ENCODE measurements at regions not wholly inside any gene's neighbourhood (a gene's known extent, or its start where the extent isn't known, plus 50 kb on each side); places are given as distances from the start of the nearest gene placed in this dataset.

GRCh38 chr19:42662712-42663111, 68.0 kb upstream of the CEACAM8 start:
- 21 to 44% (median 38%) methylated on average over 2 of the region's 2 CpGs for WGBS, 5 donors
- intact Hi-C loops (cut with DNase I; ENCODE audit: low total_unique reads): no loop called here
- TF ChIP-seq EP300 (IDR thresholded peaks at IDR 0.05): no peak

GRCh38 chr19:42660353-42660752, 65.6 kb upstream of the CEACAM8 start:
- no peak overlapping the region for H3K27ac ChIP-seq
- H3K9me3 ChIP-seq: peaks cover 0 to 9% (median 0%) of the 10 kb centered on the region in 4 donors
- peaks cover 0 to 6% (median 0%) of the 10 kb centered on the region in 3 donors for H3K27me3 ChIP-seq
- H3K36me3 ChIP-seq: no peaks in the 10 kb centered on the region
- H3K4me3 ChIP-seq: no peak overlapping the region
- TF ChIP-seq POLR2A (IDR thresholded peaks at IDR 0.05): no peak
- no peak for TF ChIP-seq CTCF (IDR thresholded peaks at IDR 0.05)
- TF ChIP-seq EP300 (IDR thresholded peaks at IDR 0.05): no peak
- TF ChIP-seq POLR2AphosphoS5 (IDR thresholded peaks at IDR 0.05): no peak
- 84 to 93% (median 88%) methylated on average over 1 of the region's 1 CpG for WGBS, 5 donors
- intact Hi-C loops (cut with DNase I; ENCODE audit: low total_unique reads): no loop called here
- H3K4me1 ChIP-seq: peaks cover 0 to 11% (median 4%) of the 10 kb centered on the region in 4 donors
- DNase-seq: no peak

More at GRCh38 chr19:42662712-42663111, 68.0 kb upstream of the CEACAM8 start:
- Histone ChIP-seq H3K4me3 (no peak overlapping the region), H3K4me1 (no peaks in the 10 kb centered on the region), H3K27ac (no peak overlapping the region), H3K27me3 (peaks cover 0 to 12% (median 0%) of the 10 kb centered on the region in 3 donors), H3K36me3 (no peaks in the 10 kb centered on the region), H3K9me3 (peaks cover 0 to 9% (median 0%) of the 10 kb centered on the region in 4 donors)
- no peak for DNase-seq

DNA sequence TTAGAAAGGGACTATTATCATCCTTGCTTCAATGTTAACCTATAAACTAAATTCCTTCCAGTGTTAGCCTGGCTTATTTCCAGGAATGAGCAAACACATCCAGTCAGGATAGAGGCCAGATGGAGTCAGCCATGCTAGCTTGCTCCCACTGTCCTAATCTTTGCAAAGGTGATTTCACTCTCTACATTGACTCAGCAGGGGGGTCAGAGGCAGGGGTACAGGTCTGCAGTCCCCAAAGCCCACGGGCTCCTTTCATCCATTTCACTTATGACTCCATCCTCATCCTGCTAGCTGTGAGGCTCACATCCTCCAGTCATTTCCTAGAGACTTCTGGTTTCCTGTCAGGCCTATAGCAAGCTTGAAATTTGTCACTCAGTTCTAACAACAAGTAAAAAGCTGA, 63.4 kb upstream of the CEACAM8 start:
- intact Hi-C loops (cut with DNase I; ENCODE audit: low total_unique reads): no loop called here
- H3K4me1 ChIP-seq: peaks cover 0 to 11% (median 4%) of the 10 kb centered on the region in 4 donors
- peaks cover 0 to 9% (median 0%) of the 10 kb centered on the region in 4 donors for H3K9me3 ChIP-seq
- H3K4me3 ChIP-seq: no peak overlapping the region
- H3K27ac ChIP-seq: no peak overlapping the region
- WGBS, 5 donors: 11 to 16% (median 14%) methylated on average over 1 of the region's 1 CpG
- no peaks in the 10 kb centered on the region for H3K36me3 ChIP-seq
- peak in 1 of 2 donors; percentile 20 for DNase-seq
- TF ChIP-seq POLR2AphosphoS5 (IDR thresholded peaks at IDR 0.05): no peak
- no peak for TF ChIP-seq EP300 (IDR thresholded peaks at IDR 0.05)
- TF ChIP-seq CTCF (IDR thresholded peaks at IDR 0.05): no peak
- TF ChIP-seq POLR2A (IDR thresholded peaks at IDR 0.05): no peak
- peaks cover 0 to 6% (median 0%) of the 10 kb centered on the region in 3 donors for H3K27me3 ChIP-seq

- Histone ChIP-seq H3K27ac (no peak overlapping the region), H3K36me3 (no peaks in the 10 kb centered on the region), H3K27me3 (peaks cover 0 to 5% (median 0%) of the 10 kb centered on the region in 3 donors), H3K9me3 (peaks cover 0 to 9% (median 0%) of the 10 kb centered on the region in 4 donors), H3K4me3 (no peak overlapping the region), H3K4me1 (peaks cover 0 to 11% (median 4%) of the 10 kb centered on the region in 4 donors)
- DNase-seq: no peak
- TF ChIP-seq CTCF (IDR thresholded peaks at IDR 0.05) (no peak), EP300 (IDR thresholded peaks at IDR 0.05) (no peak), POLR2AphosphoS5 (IDR thresholded peaks at IDR 0.05) (no peak), POLR2A (IDR thresholded peaks at IDR 0.05) (no peak)
- 62 to 78% (median 63%) methylated on average over 1 of the region's 1 CpG for WGBS, 5 donors
- intact Hi-C loops (cut with DNase I; ENCODE audit: low total_unique reads): no loop called here
Measured at GRCh38 chr19:42657556-42657955, 62.8 kb upstream of the CEACAM8 start.

- H3K27ac ChIP-seq: no peak overlapping the region
- intact Hi-C loops (cut with DNase I; ENCODE audit: low total_unique reads): no loop called here
- no peaks in the 10 kb centered on the region for H3K36me3 ChIP-seq
- peak in 1 of 2 donors; percentile 66 for DNase-seq
- TF ChIP-seq POLR2A (IDR thresholded peaks at IDR 0.05) (no peak), CTCF (IDR thresholded peaks at IDR 0.05) (no peak), POLR2AphosphoS5 (IDR thresholded peaks at IDR 0.05) (no peak), EP300 (IDR thresholded peaks at IDR 0.05) (no peak)
- 13 to 50% (median 40%) methylated on average over 1 of the region's 1 CpG for WGBS, 5 donors
- H3K27me3 ChIP-seq: no peaks in the 10 kb centered on the region
- H3K9me3 ChIP-seq: peaks cover 0 to 9% (median 0%) of the 10 kb centered on the region in 4 donors
- H3K4me3 ChIP-seq: no peak overlapping the region
- peaks cover 0 to 11% (median 4%) of the 10 kb centered on the region in 4 donors for H3K4me1 ChIP-seq
Measured at GRCh38 chr19:42655748-42656147, 61.0 kb upstream of the CEACAM8 start.
